ENCODE measurements at regions not wholly inside any gene's neighbourhood (a gene's known extent, or its start where the extent isn't known, plus 50 kb on each side); places are given as distances from the start of the nearest gene placed in this dataset.
A peak's percentile ranks its signal among the peaks of the same experiment; 100 is the strongest.

GRCh38 chr6:166836785-166837718 lies 119.3 kb downstream of the RNASET2 start:
- no peak for TF ChIP-seq CTCF (IDR thresholded peaks at IDR 0.05)
- Histone ChIP-seq H3K4me3 (no peak overlapping the region), H3K36me3 (no peaks in the 10 kb centered on the region), H3K4me1 (peaks cover 0 to 9% (median 0%) of the 10 kb centered on the region in 9 donors), H3K9me3 (peaks cover 0 to 6% (median 0%) of the 10 kb centered on the region in 11 donors), H3K27ac (no peak overlapping the region), H3K27me3 (peaks cover 0 to under 1% (median 0%) of the 10 kb centered on the region in 7 donors)
- ATAC-seq (peak in 1 of 8 donors; percentile 47), DNase-seq (no peak)
- WGBS, 2 donors = 88 to 89% methylated on average over 32 to 33 of the region's 33 CpGs
- intact Hi-C loops (cut with DNase I) = no loop called here

- Histone ChIP-seq H3K36me3 (no peaks in the 10 kb centered on the region), H3K27ac (no peak overlapping the region), H3K4me1 (no peaks in the 10 kb centered on the region), H3K9me3 (peaks cover 0 to 6% (median 0%) of the 10 kb centered on the region in 11 donors), H3K4me3 (no peak overlapping the region), H3K27me3 (no peaks in the 10 kb centered on the region)
- no peak for ATAC-seq
- no peak for TF ChIP-seq CTCF (IDR thresholded peaks at IDR 0.05)
- intact Hi-C loops (cut with DNase I) = no loop called here
- WGBS, 2 donors = 75 to 77% methylated on average over 4 of the region's 4 CpGs
- DNase-seq = no peak
These were observed 122.3 kb downstream of the RNASET2 start for GRCh38 chr6:166834049-166834448.

- no peak for TF ChIP-seq CTCF (IDR thresholded peaks at IDR 0.05)
- Histone ChIP-seq H3K27me3 (no peaks in the 10 kb centered on the region), H3K9me3 (peaks cover 0 to 6% (median 0%) of the 10 kb centered on the region in 11 donors), H3K4me3 (no peak overlapping the region), H3K4me1 (peaks cover 0 to 1% (median 0%) of the 10 kb centered on the region in 9 donors), H3K36me3 (no peaks in the 10 kb centered on the region), H3K27ac (no peak overlapping the region)
- ATAC-seq = no peak
- no peak for DNase-seq
- 91 to 96% methylated on average over 10 of the region's 10 CpGs for WGBS, 2 donors
- intact Hi-C loops (cut with DNase I) = no loop called here
These were observed 125.4 kb downstream of the RNASET2 start for GRCh38 chr6:166830891-166831363.

GRCh38 chr6:166830185-166830890 lies 126.0 kb downstream of the RNASET2 start:
- DNase-seq (no peak), ATAC-seq (no peak)
- Histone ChIP-seq H3K4me1 (peaks cover 0 to 5% (median 0%) of the 10 kb centered on the region in 9 donors), H3K36me3 (no peaks in the 10 kb centered on the region), H3K27ac (no peak overlapping the region), H3K9me3 (peaks cover 0 to 5% (median 0%) of the 10 kb centered on the region in 11 donors), H3K4me3 (no peak overlapping the region), H3K27me3 (no peaks in the 10 kb centered on the region)
- no peak for TF ChIP-seq CTCF (IDR thresholded peaks at IDR 0.05)
- intact Hi-C loops (cut with DNase I) = no loop called here
- 78 to 82% methylated on average over 8 of the region's 8 CpGs for WGBS, 2 donors

All from heart right ventricle (tissue), 16 donors.